CD4-positive, alpha-beta T cell treated with Interleukin-17A for 4 hours (primary cell): ENCODE measurements at regions not wholly inside any gene's neighbourhood (a gene's known extent, or its start where the extent isn't known, plus 50 kb on each side); places are given as distances from the start of the nearest gene placed in this dataset.
"Not testable (repeated sequence)": the region's sequence is repeated elsewhere in the genome, so short reads cannot be mapped to it uniquely, and the experiment has no call there.

Source experiments
- DNase-seq: peaks from one replicate; pipeline ENCODE4 v3.0.0-alpha.2; 2020; ENCODE audit warnings: mixed read lengths

DNA sequence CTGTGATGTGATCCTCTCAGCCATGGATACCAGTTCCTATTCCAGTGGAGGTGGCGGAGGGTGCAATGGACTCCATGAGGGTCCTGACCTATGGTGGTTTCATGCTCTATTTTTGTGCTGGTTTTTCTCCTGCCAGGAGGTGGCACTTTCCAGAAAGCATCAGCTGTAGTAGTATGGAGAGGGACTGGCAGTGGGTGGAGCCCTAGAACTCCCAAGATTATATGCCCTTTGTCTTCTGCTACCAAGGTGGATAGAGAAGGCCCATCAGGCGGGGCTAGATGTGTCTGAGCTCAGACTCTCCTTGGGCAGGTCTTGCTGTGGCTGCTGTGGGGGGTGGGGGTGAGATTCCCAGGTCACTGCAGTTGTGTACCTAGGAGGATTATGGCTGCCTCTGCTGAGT lies 104.5 kb upstream of the S1PR3 start:
- not testable (repeated sequence) for DNase-seq

- DNase-seq, result no peak
Measured at GRCh38 chr9:88889386-88889785, 101.9 kb upstream of the S1PR3 start.

- no peak for DNase-seq
Measured at GRCh38 chr9:88890546-88890945, 100.7 kb upstream of the S1PR3 start.

DNA sequence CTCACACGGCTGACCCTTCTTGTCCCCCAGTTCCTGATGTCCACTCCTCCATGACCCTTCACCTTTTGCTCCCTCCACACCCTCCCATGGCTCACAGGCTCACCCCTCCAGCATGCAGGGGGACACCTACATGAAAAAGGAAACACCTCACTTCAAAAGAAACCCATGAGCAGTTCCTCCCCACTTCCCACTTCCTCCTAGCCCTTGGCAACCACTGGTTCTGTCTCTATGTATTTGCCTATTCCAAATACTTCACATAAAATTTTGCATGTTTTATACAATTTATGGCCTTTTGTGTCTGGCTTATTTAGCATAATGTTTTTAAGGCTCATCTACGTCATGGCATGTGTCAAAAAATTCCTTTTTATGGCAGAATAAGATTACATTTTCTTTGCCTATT lies 100.2 kb upstream of the S1PR3 start:
- DNase-seq, result no peak

GRCh38 chr9:88892724-88893123 lies 98.5 kb upstream of the S1PR3 start:
- no peak for DNase-seq

GRCh38 chr9:88897081-88897480 lies 94.2 kb upstream of the S1PR3 start:
- DNase-seq, result no peak

- DNase-seq, result no peak
Measured at GRCh38 chr9:88898039-88898720, 93.1 kb upstream of the S1PR3 start.

DNA sequence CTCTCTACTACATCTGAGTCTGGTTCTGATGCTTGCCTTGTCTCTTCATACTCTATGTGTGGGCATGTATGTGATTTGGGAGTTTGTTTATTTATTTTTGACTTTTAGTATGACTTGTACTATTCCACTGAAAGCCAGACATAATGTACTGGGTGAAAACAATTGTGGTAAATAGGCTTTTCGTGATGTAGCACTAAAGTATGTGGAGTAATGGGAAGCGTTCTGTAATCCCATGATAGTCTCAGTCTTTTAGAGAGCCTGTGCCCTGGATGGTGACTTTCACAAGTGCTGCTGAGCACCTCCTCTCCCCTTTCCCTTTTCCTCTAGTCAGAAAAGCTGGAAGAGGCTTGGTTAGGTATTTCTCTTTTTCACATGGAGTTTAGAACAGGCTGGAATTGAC lies 85.8 kb upstream of the S1PR3 start:
- DNase-seq, result no peak

DNA sequence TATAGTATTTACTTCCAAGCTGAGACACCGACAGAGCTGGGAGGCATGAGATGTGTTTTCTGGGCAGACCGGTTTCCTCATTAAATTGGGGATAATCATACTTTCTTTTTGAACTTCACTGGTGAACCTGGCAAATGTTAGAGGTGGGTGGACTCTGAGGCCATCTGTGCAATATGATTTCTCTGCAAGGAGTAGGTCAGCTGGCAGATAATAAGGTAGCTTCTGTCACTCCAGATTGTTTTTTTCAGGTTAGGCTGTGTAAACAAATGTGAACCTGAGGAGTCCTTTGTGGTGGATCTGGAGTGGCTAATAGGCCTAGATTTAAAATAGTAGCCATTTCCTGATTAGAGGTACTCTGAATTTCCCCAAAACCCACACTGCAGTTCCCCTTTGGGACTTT lies 75.4 kb upstream of the S1PR3 start:
- no peak for DNase-seq

- DNase-seq, result no peak
Measured at GRCh38 chr9:88916894-88917293, 74.4 kb upstream of the S1PR3 start.

DNA sequence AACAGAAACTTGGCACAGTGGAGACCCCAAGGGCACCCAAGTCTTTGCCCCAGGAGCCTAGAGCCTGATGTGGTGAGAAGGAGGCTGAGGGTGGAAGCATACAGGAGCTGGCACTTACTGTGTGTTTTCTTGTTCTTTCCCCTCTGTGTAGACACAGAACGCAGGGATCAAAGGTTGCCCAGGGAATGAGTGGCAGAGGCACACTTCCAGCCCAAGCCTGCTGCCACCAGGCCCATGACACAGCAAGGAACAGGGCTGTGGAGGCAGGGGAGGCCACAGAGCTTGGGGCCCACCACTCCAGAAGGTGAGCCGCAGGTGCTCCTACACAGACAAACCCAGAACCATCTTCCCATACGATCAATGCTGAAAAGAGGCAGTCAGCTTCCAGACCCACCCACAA lies 73.9 kb upstream of the S1PR3 start:
- DNase-seq, result no peak

DNA sequence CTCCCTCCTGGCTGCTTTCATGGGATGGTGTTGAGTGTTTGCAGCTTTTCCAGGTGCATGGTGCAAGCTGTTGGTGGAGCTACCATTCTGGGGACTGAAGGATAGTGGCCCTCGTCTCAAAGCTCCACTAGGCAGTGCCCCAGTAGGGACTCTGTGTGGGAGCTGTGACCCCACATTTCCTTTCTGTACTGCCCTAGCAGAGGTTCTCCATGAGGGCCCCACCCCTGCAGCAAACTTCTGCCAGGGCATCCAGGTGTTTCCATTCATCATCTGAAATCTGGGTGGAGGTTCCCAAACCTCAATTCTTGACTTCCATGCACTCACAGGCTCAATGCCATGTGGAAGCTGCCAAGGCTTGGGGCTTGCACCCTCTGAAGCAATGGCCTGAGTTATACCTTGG lies 72.7 kb upstream of the S1PR3 start:
- DNase-seq, result not testable (repeated sequence)

- no peak for DNase-seq
Measured at GRCh38 chr9:88920645-88921044, 70.6 kb upstream of the S1PR3 start.

- DNase-seq, result peak; percentile 62
Measured at GRCh38 chr9:88922091-88922490, 69.2 kb upstream of the S1PR3 start.

GRCh38 chr9:88923092-88923491 lies 68.2 kb upstream of the S1PR3 start:
- DNase-seq, result no peak

GRCh38 chr9:88923653-88924288 lies 67.5 kb upstream of the S1PR3 start:
- DNase-seq, result peak; percentile 22

DNA sequence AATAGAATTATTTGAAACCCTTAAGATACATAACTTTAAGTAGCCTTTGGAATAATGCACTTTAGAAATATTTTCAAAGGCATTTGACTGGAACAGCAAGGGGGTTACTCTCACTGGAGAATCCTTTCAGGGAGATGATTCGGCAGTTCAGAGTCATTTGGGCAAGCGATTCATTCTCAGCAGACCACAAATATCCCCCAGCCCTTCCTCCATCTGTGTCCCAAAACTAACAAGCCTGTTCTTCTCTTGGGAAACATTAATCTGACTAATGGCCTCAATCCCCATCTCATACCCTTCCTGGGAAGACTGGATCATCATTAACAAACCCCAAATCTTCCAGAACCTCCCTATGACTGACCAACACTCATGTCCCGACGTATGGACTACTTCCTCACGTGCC lies 65.8 kb upstream of the S1PR3 start:
- DNase-seq, result no peak

DNA sequence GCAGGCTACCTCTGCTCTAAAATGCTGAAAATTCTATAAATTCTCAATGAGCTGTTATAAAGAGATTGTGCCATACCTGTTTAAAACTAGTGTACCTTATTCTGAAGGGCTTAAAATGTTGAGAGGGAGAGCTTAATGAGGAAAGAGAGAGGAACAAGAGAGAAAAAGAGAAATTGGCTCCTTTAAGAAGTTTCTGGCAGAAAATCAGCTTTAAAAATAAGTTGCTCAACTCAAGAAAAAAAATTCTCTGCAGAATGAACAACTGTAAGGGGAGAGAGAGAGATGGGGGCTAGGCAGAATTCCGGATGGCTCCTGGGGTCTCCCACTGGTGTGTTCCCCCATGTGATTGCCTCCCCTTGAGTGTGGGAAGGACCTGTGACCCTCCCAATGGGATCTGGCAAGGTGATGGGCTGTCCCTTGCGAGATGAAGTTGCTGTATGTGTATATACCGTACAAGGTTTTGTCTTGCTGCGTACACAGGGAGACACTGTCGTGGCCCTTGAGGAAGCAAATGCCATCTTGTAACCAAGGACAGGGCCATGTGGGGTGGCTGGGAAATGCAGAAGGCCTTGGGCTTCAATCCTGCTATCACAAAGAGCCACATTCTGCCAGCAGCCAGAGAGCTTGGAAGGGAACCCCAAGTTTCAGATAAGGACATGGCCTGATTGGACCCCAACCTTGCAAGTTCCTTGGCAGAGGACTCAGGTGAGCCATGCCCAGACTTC lies 64.3 kb upstream of the S1PR3 start:
- DNase-seq, result no peak

GRCh38 chr9:88927510-88927909 lies 63.8 kb upstream of the S1PR3 start:
- DNase-seq, result no peak

DNA sequence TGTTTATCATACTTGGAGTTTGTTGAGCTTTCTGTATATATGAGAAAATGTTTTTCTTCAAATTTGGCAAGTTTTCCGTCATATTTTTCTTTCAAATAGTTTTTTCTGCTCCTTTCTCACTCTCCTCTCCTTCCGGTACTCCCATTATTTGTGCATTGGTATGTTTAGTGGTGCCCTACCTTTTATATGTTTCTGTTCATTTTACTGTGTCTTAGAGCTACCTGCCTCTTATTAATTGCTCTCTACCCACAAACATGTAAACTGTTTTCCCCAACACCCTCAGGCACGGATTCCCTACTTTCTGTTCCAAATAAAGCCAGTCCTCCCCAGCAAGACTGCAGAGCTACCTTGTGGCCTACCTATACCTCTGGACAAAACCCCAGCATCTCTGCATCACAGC lies 60.6 kb upstream of the S1PR3 start:
- no peak for DNase-seq

DNA sequence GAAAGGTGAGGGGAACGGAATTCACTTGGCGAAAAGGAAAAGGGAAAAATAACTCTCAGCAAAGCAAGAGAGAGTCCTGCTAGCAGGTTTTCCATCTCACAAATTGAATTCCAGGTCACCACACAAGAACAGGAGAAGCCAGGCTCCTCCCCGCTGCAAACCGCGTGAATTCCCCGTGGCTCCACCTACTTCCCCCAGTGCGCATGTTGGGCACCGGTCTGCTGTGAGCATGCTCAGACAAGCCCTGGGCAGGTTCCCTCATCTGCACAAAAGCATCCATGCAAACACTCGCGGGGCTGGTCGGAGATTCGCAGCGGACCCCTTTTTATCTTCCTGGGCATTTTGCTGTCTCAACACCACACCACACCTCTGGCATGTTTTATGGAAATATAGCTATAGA lies 58.5 kb upstream of the S1PR3 start:
- no peak for DNase-seq

- DNase-seq, result no peak
Measured at GRCh38 chr9:88933607-88934379, 57.5 kb upstream of the S1PR3 start.

GRCh38 chr9:88934876-88935535 lies 56.3 kb upstream of the S1PR3 start:
- DNase-seq, result no peak
